HCT116 (cell line): ENCODE measurements at regions not wholly inside any gene's neighbourhood (a gene's known extent, or its start where the extent isn't known, plus 50 kb on each side); places are given as distances from the start of the nearest gene placed in this dataset.

Experiments
- RAD21 ChIP-seq: IDR thresholded peaks from 2 replicates; pipeline ENCODE4 v1.6.1; 2012; ENCODE audit warnings: low read depth, mild to moderate bottlenecking
- SRF ChIP-seq: IDR thresholded peaks from 2 replicates; pipeline ENCODE4 v1.6.1; 2012; ENCODE audit warnings: low read depth
- TF ChIP-seq, protein P1 (sequence below), 3 experiments: fragments of 200-600 bp in 1 of 3; sonication (generic) in 1 of 3; IDR thresholded peaks in 2 of 3; conservative IDR thresholded peaks in 1 of 3; 2 replicates each; pipeline ENCODE4 v1.5.1; 2012 to 2017; ENCODE audit warnings: low read depth in 2 of 3, low read length in 2 of 3, antibody characterized with exemption in 1 of 3, borderline replicate concordance in 1 of 3, control low read depth in 1 of 3, mild to moderate bottlenecking in 1 of 3, mixed read lengths in 1 of 3, mixed run types in 1 of 3, moderate library complexity in 1 of 3; ENCODE audit not compliant: insufficient read depth in 1 of 3

DNA sequence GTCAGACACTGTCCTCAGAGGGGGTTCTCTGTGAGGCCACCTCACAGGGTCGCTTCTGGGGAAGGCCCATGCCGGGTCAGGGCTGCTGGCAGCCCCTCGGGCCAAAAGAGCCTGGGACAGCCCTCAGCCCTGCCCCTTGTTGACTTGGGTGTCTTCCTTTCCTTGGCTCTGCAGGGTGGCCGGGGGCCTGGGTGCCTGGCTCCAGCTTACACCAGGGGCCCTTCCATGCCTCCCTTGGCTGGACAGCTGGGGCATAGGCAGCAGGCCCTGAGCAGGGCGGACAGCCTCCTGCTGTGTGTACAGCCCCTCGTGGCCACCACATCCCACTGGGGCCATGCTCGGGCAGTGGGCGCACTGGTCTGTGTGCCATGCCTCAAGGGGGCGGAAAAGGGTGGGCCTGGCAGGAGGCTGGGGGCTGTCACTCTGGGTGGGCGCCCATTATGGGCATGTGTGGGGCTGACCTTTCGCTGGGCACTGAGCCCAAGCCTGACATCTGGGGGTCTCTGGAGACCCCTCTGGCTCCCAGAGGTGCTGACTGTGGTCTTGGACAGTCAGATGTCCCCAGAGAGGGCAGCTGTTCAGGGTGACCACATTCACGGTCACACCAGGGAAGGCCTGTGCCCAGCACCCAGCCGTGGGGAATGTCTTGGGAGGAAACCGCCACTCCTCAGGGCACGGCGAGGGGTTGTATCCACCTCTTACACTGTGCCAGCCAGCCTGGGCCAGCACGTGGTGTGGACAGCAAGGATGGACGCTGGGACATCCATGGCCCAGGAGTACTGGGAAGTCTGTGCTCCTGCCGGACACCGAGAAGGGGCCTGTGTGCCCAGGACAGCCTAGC lies 313.3 kb downstream of the TMEM121 start:
- TF ChIP-seq RAD21: no peak
- TF ChIP-seq, protein P1, sequence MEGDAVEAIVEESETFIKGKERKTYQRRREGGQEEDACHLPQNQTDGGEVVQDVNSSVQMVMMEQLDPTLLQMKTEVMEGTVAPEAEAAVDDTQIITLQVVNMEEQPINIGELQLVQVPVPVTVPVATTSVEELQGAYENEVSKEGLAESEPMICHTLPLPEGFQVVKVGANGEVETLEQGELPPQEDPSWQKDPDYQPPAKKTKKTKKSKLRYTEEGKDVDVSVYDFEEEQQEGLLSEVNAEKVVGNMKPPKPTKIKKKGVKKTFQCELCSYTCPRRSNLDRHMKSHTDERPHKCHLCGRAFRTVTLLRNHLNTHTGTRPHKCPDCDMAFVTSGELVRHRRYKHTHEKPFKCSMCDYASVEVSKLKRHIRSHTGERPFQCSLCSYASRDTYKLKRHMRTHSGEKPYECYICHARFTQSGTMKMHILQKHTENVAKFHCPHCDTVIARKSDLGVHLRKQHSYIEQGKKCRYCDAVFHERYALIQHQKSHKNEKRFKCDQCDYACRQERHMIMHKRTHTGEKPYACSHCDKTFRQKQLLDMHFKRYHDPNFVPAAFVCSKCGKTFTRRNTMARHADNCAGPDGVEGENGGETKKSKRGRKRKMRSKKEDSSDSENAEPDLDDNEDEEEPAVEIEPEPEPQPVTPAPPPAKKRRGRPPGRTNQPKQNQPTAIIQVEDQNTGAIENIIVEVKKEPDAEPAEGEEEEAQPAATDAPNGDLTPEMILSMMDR (IDR thresholded peaks at IDR 0.05 in 2 of 3, conservative IDR thresholded peaks at IDR 0.05 in 1 of 3; ENCODE audit: borderline replicate concordance in 1 of 3, insufficient read depth in 1 of 3, low read depth in 2 of 3, low read length in 2 of 3): no peak
- no peak for TF ChIP-seq SRF
